SH-SY5Y (cell line): ENCODE measurements at regions not wholly inside any gene's neighbourhood (a gene's known extent, or its start where the extent isn't known, plus 50 kb on each side); places are given as distances from the start of the nearest gene placed in this dataset.

Experiments used
- GATA2 ChIP-seq: IDR thresholded peaks from 2 replicates; pipeline ENCODE4 v1.6.1; 2011; ENCODE audit warnings: mild to moderate bottlenecking, low read depth, low read length
- GATA3 ChIP-seq: IDR thresholded peaks from 2 replicates; pipeline ENCODE4 v1.6.1; 2011; ENCODE audit warnings: low read depth, mild to moderate bottlenecking, low read length, moderate library complexity

DNA sequence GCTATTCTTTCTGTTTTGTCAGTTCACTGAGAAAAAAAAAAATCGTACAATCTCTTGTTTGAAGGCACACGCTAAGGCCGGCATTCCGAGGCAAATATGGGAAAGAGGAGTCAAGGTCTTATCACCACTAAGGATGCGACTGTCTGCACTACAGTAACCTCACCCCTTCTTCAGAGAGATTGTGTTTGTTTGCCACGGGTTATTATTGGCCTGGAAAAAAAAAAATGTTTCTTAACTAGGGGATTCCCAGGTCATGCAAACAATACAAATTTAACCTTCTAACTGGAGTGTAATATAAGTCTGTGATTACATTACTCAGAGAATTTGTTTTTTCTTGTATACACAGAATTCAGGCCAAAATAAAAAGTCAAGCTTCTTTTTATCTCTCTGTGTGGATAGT lies 168.3 kb downstream of the TMA16 start:
- TF ChIP-seq GATA3 (no peak), GATA2 (no peak)
